Adrenal gland (tissue), 9 donors: ENCODE measurements at regions not wholly inside any gene's neighbourhood (a gene's known extent, or its start where the extent isn't known, plus 50 kb on each side); places are given as distances from the start of the nearest gene placed in this dataset.

Source experiments
- DNase-seq, 7 donors: peaks; one replicate each; pipeline ENCODE4 v3.0.0-alpha.2; 2019 to 2020
- H3K27ac ChIP-seq, 5 donors: fragments of 200-600 bp; sonication (generic) in 4 of 5; 1 replicate in 3 of 5; 2 replicates in 2 of 5; pipeline versions ENCODE4 v1.5.1 to v1.8.0; 2016 to 2020; ENCODE audit warnings: mild to moderate bottlenecking in 1 of 5
- H3K27me3 ChIP-seq: fragments of 200-600 bp; 2 replicates; pipeline ENCODE4 v1.8.0; 2021
- H3K36me3 ChIP-seq, 2 donors: fragments of 200-600 bp; replicated peaks in 1 of 2; 1 replicate in 1 of 2; 2 replicates in 1 of 2; pipeline versions ENCODE4 v1.5.1 to v1.8.0; 2018 to 2022
- H3K4me1 ChIP-seq, 2 donors: fragments of 200-600 bp; replicated peaks in 1 of 2; 1 replicate in 1 of 2; 2 replicates in 1 of 2; pipeline versions ENCODE4 v1.5.1 to v1.8.0; 2018 to 2021
- H3K4me3 ChIP-seq, 4 donors: fragments of 200-600 bp; sonication (generic) in 3 of 4; one replicate each; pipeline ENCODE4 v1.5.1; 2016 to 2018
- H3K9me3 ChIP-seq, 3 donors: fragments of 200-600 bp; sonication (generic) in 1 of 3; replicated peaks in 1 of 3; 1 replicate in 2 of 3; 2 replicates in 1 of 3; pipeline versions ENCODE4 v1.5.1 to v1.8.0; 2016 to 2021
- POLR2A ChIP-seq, 2 donors: fragments of 450-650 bp; IDR thresholded peaks; one replicate each; pipeline ENCODE4 v1.6.1; 2017; ENCODE audit warnings: antibody characterized with exemption in 2 of 2, mild to moderate bottlenecking in 2 of 2, moderate library complexity in 1 of 2
- WGBS, 4 donors: extraction: QIAGEN DNeasy Blood & Tissue Kit in 2 of 4; methylation state at CpG; one replicate each; pipeline versions ENCODE4 v1.1.5 to v1.1.7; 2013 to 2017; 5-methylcytosine and 5-hydroxymethylcytosine counted together
- intact Hi-C, 2 donors: fragments of 100-400 bp; cut with DNase I; formaldehyde crosslinking; loops; one replicate each; pipeline versions ENCODE4 v1.14.1 to v1.15.0; 2022 to 2023
- TF ChIP-seq, protein P1 (sequence below), 6 experiments: fragments of 450-650 bp in 4 of 6; fragments of 200-600 bp in 2 of 6; sonication (generic) in 1 of 6; IDR thresholded peaks; 1 replicate in 5 of 6; 2 replicates in 1 of 6; pipeline versions ENCODE4 v1.5.1 to v1.8.0; 2016 to 2021; ENCODE audit warnings: antibody characterized with exemption in 6 of 6, mild to moderate bottlenecking in 2 of 6, moderate library complexity in 1 of 6
- donor health status: healthy with polysubstance abuse.
- donor health status: Bipolar disorder and iron deficiency.
- donor health status: DM: yes; HTN: yes; CAD: no.
- donor health status: DM: no; HTN: no; CAD: no.
- donor health status: DM: no; HTN: no; CAD: no.

DNA sequence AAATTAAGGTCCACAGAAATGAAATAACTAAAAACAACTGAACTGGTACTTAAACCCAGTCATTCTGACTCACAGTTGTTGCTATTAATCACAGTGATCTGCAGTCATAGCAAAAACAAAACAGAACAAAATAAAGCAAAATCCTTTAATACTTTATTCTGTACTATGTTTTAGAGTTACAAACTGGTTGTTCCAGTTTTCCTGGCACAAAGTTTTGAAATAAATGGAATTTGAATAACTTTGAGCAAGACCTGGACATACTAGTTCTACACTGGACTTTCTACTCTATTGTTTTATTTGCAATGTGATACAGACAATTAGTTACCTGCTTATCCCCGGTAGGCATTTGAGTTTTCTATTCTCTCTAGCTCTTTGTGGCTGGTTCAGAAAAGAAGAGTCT, 147.9 kb downstream of the DMRT2 start:
- H3K36me3 ChIP-seq, result no peaks in the 10 kb centered on the region
- DNase-seq, result no peak
- H3K27ac ChIP-seq, result no peak overlapping the region
- TF ChIP-seq POLR2A (IDR thresholded peaks at IDR 0.05), result no peak
- TF ChIP-seq, protein P1, sequence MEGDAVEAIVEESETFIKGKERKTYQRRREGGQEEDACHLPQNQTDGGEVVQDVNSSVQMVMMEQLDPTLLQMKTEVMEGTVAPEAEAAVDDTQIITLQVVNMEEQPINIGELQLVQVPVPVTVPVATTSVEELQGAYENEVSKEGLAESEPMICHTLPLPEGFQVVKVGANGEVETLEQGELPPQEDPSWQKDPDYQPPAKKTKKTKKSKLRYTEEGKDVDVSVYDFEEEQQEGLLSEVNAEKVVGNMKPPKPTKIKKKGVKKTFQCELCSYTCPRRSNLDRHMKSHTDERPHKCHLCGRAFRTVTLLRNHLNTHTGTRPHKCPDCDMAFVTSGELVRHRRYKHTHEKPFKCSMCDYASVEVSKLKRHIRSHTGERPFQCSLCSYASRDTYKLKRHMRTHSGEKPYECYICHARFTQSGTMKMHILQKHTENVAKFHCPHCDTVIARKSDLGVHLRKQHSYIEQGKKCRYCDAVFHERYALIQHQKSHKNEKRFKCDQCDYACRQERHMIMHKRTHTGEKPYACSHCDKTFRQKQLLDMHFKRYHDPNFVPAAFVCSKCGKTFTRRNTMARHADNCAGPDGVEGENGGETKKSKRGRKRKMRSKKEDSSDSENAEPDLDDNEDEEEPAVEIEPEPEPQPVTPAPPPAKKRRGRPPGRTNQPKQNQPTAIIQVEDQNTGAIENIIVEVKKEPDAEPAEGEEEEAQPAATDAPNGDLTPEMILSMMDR (IDR thresholded peaks at IDR 0.05), result no peak
- WGBS, 4 donors, result 53 to 92% (median 76%) methylated on average over 1 of the region's 1 CpG
- no peaks in the 10 kb centered on the region for H3K9me3 ChIP-seq
- intact Hi-C loops, result no loop called here
- no peaks in the 10 kb centered on the region for H3K27me3 ChIP-seq
- H3K4me1 ChIP-seq, result no peaks in the 10 kb centered on the region
- no peak overlapping the region for H3K4me3 ChIP-seq

DNA sequence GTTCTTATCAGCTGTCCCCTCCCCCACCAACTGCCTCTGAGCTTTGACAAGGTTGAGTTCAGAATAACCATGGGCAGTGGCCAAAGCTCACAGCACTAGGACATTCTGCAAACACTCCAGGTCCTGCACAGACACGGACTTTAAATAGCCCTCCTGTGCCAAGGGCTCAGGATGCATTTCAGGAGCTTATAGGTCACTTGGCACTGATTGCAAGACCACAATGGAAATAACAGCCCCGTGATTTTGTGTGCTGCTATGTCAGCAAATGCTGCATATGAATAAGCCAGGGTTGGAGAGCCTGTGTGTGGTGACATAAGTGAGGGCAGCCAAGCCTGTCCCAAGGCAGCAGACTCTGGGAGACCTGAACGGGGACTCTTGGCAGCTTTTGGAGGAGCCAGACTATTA, 150.7 kb downstream of the DMRT2 start:
- 16 to 38% (median 36%) methylated on average over 2 to 3 of the region's 3 CpGs for WGBS, 4 donors
- intact Hi-C loops, result no loop called here
- TF ChIP-seq, protein P1 (IDR thresholded peaks at IDR 0.05), result no peak
- no peak for TF ChIP-seq POLR2A (IDR thresholded peaks at IDR 0.05)
- Histone ChIP-seq H3K27me3 (no peaks in the 10 kb centered on the region), H3K4me3 (no peak overlapping the region), H3K27ac (no peak overlapping the region), H3K36me3 (no peaks in the 10 kb centered on the region), H3K4me1 (no peaks in the 10 kb centered on the region), H3K9me3 (no peaks in the 10 kb centered on the region)
- no peak for DNase-seq

DNA sequence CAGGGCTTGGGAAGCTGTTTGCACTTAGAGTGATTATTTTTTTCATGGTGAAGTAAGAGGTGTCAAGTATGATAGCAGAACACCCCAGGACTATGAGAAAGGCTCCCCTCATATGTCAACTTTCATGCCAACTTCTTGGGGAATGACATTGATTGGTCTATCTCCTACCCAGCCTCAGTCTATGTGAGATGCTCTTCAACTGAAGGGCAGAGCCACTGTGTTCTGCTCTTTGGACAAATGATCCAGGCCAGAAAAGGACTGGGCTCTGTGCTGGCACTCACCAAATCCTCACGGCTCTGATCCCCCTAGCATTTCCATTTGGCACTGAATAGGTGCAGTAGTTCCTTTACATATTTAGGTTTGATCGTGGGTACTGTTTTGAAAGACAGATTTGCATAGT, 151.1 kb downstream of the DMRT2 start:
- intact Hi-C loops, result no loop called here
- DNase-seq, result no peak
- H3K4me3 ChIP-seq, result no peak overlapping the region
- WGBS, 4 donors, result 41 to 62% (median 53%) methylated on average over 2 of the region's 2 CpGs
- no peak for TF ChIP-seq POLR2A (IDR thresholded peaks at IDR 0.05)
- TF ChIP-seq, protein P1 (IDR thresholded peaks at IDR 0.05), result no peak
- H3K4me1 ChIP-seq, result no peaks in the 10 kb centered on the region
- no peak overlapping the region for H3K27ac ChIP-seq
- no peaks in the 10 kb centered on the region for H3K27me3 ChIP-seq
- no peaks in the 10 kb centered on the region for H3K9me3 ChIP-seq
- no peaks in the 10 kb centered on the region for H3K36me3 ChIP-seq

DNA sequence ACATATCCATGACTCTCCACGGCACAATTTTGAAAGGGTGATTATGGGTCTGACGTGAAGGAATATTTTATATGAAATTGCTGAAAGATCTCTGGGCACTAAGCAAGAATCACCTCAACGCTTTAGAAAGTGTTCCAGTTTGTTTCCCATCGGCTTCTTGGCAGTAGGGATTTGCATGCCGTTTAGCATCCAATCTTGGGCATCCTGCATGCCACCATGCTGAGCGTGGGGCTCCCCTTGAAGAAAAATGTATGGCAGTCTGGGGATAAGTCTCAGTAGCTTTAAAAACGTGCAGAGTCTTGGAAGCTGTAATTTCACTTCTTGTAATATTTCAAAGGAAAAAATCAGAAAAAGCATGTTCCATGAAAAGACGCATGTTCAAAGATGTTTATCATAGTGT, 151.7 kb downstream of the DMRT2 start:
- Histone ChIP-seq H3K4me1 (no peaks in the 10 kb centered on the region), H3K36me3 (no peaks in the 10 kb centered on the region), H3K4me3 (no peak overlapping the region), H3K27ac (no peak overlapping the region), H3K9me3 (no peaks in the 10 kb centered on the region), H3K27me3 (no peaks in the 10 kb centered on the region)
- TF ChIP-seq, protein P1 (IDR thresholded peaks at IDR 0.05), result no peak
- TF ChIP-seq POLR2A (IDR thresholded peaks at IDR 0.05), result no peak
- WGBS, 4 donors, result 58 to 63% (median 60%) methylated on average over 8 of the region's 8 CpGs
- intact Hi-C loops, result no loop called here
- DNase-seq, result no peak
